H9 (cell line): ENCODE measurements at regions not wholly inside any gene's neighbourhood (a gene's known extent, or its start where the extent isn't known, plus 50 kb on each side); places are given as distances from the start of the nearest gene placed in this dataset.

Experiments
- DNase-seq: peaks from one replicate; pipeline ENCODE4 v3.0.0-alpha.2; 2017
- H2AFZ ChIP-seq: one replicate; pipeline ENCODE4 v1.6.1; 2013; ENCODE audit warnings: mild to moderate bottlenecking, low read length, control low read depth, moderate library complexity
- H2AK5ac ChIP-seq: 2 replicates; pipeline ENCODE4 v1.6.1; 2013; ENCODE audit warnings: low read length, control low read depth, mixed read lengths; ENCODE audit not compliant: insufficient read length
- H2BK120ac ChIP-seq: one replicate; pipeline ENCODE4 v1.6.1; 2013; ENCODE audit warnings: low read depth, mild to moderate bottlenecking, low read length, control low read depth, inconsistent platforms; ENCODE audit not compliant: poor library complexity, severe bottlenecking
- H2BK12ac ChIP-seq: 2 replicates; pipeline ENCODE4 v1.6.1; 2013; ENCODE audit warnings: low read length, control low read depth, mixed read lengths, low read depth; ENCODE audit not compliant: insufficient read length
- H2BK15ac ChIP-seq: 2 replicates; pipeline ENCODE4 v1.6.1; 2013; ENCODE audit warnings: low read depth, low read length, control low read depth
- H2BK20ac ChIP-seq: one replicate; pipeline ENCODE4 v1.6.1; 2013; ENCODE audit warnings: low read depth, mild to moderate bottlenecking, low read length, control low read depth, inconsistent platforms; ENCODE audit not compliant: poor library complexity, severe bottlenecking
- H2BK5ac ChIP-seq: 2 replicates; pipeline ENCODE4 v1.6.1; 2013; ENCODE audit warnings: low read length, control low read depth, mixed read lengths; ENCODE audit not compliant: insufficient read length
- H3K14ac ChIP-seq: 2 replicates; pipeline ENCODE4 v1.6.1; 2013; ENCODE audit warnings: low read length, control low read depth; ENCODE audit not compliant: insufficient read depth
- H3K18ac ChIP-seq: 2 replicates; pipeline ENCODE4 v1.6.1; 2013; ENCODE audit warnings: low read depth, mild to moderate bottlenecking, mixed read lengths, low read length, control low read depth; ENCODE audit not compliant: insufficient read length
- H3K23ac ChIP-seq: 2 replicates; pipeline ENCODE4 v1.6.1; 2013; ENCODE audit warnings: low read length, control low read depth, mixed read lengths, low read depth; ENCODE audit not compliant: insufficient read length
- H3K23me2 ChIP-seq: 2 replicates; pipeline ENCODE4 v1.6.1; 2013; ENCODE audit warnings: low read depth, mild to moderate bottlenecking, mixed read lengths, low read length, control low read depth; ENCODE audit not compliant: insufficient read length, poor library complexity, severe bottlenecking
- H3K27ac ChIP-seq: 2 replicates; pipeline ENCODE4 v1.5.1; 2013; ENCODE audit warnings: low read length, control low read depth, mixed read lengths, low read depth; ENCODE audit not compliant: insufficient read length
- H3K27me3 ChIP-seq: 2 replicates; pipeline ENCODE4 v1.6.1; 2013; ENCODE audit warnings: low read length, control low read depth, inconsistent platforms; ENCODE audit not compliant: insufficient read depth
- H3K4ac ChIP-seq: 2 replicates; pipeline ENCODE4 v1.6.1; 2013; ENCODE audit warnings: low read depth, mild to moderate bottlenecking, control low read depth, inconsistent platforms, low read length, moderate library complexity
- H3K4me1 ChIP-seq: 2 replicates; pipeline ENCODE4 v1.6.1; 2013; ENCODE audit warnings: low read length, control low read depth, inconsistent platforms; ENCODE audit not compliant: insufficient read depth
- H3K4me2 ChIP-seq: 2 replicates; pipeline ENCODE4 v1.6.1; 2013; ENCODE audit warnings: low read length, control low read depth, mixed read lengths; ENCODE audit not compliant: insufficient read length, insufficient read depth
- H3K56ac ChIP-seq: 2 replicates; pipeline ENCODE4 v1.6.1; 2013; ENCODE audit warnings: low read depth, mild to moderate bottlenecking, mixed read lengths, low read length, control low read depth; ENCODE audit not compliant: insufficient read length
- H3K79me1 ChIP-seq: 2 replicates; pipeline ENCODE4 v1.6.1; 2013; ENCODE audit warnings: low read depth, mild to moderate bottlenecking, moderate library complexity, low read length, control low read depth, inconsistent platforms; ENCODE audit not compliant: insufficient read depth, poor library complexity, severe bottlenecking
- H3K79me2 ChIP-seq: 2 replicates; pipeline ENCODE4 v1.6.1; 2013; ENCODE audit warnings: low read length, control low read depth, inconsistent platforms; ENCODE audit not compliant: insufficient read depth
- H3K9ac ChIP-seq: 2 replicates; pipeline ENCODE4 v1.6.1; 2013; ENCODE audit warnings: low read length, control low read depth, mixed read lengths; ENCODE audit not compliant: insufficient read length; ENCODE audit errors: extremely low read depth
- H3K9me3 ChIP-seq: one replicate; pipeline ENCODE4 v1.6.1; 2013; ENCODE audit warnings: low read depth, low read length, inconsistent platforms; ENCODE audit not compliant: control insufficient read depth
- H3T11ph ChIP-seq: one replicate; pipeline ENCODE4 v1.6.1; 2013; ENCODE audit warnings: mild to moderate bottlenecking, low read length, control low read depth, inconsistent platforms
- H4K20me1 ChIP-seq: one replicate; pipeline ENCODE4 v1.6.1; 2013; ENCODE audit not compliant: control insufficient read depth, insufficient read length, insufficient read depth
- H4K5ac ChIP-seq: 2 replicates; pipeline ENCODE4 v1.6.1; 2013; ENCODE audit warnings: low read depth, mild to moderate bottlenecking, mixed read lengths, low read length, control low read depth; ENCODE audit not compliant: insufficient read length
- H4K8ac ChIP-seq: replicated peaks from 2 replicates; pipeline ENCODE4 v1.6.1; 2013; ENCODE audit warnings: low read length, control low read depth, mixed read lengths, low read depth; ENCODE audit not compliant: insufficient read length
- H4K91ac ChIP-seq: 2 replicates; pipeline ENCODE4 v1.6.1; 2013; ENCODE audit warnings: low read depth, mild to moderate bottlenecking, moderate library complexity, mixed read lengths, low read length, control low read depth; ENCODE audit not compliant: insufficient read length
- H3K27ac Mint-ChIP-seq, 3 experiments: 2 replicates in 2 of 3; 3 replicates in 1 of 3; pipeline ENCODE4 v1.8.0; 2020 to 2021; ENCODE audit warnings: mixed read lengths in 3 of 3, mild to moderate bottlenecking in 1 of 3, moderate library complexity in 1 of 3
- H3K27me3 Mint-ChIP-seq: 2 replicates; pipeline ENCODE4 v1.8.0; 2021; ENCODE audit warnings: low read depth, mild to moderate bottlenecking, moderate library complexity, mixed read lengths
- H3K36me3 Mint-ChIP-seq, 3 experiments: 2 replicates in 2 of 3; 3 replicates in 1 of 3; pipeline ENCODE4 v1.8.0; 2020 to 2021; ENCODE audit warnings: low read depth in 3 of 3, mixed read lengths in 3 of 3; ENCODE audit not compliant: insufficient read depth in 1 of 3
- H3K4me1 Mint-ChIP-seq, 2 experiments: 2 replicates each; pipeline ENCODE4 v1.8.0; 2020; ENCODE audit warnings: mixed read lengths in 2 of 2
- H3K4me3 Mint-ChIP-seq, 2 experiments: 2 replicates in 1 of 2; 3 replicates in 1 of 2; pipeline ENCODE4 v1.8.0; 2020 to 2021; ENCODE audit warnings: mild to moderate bottlenecking in 2 of 2, mixed read lengths in 2 of 2, moderate library complexity in 1 of 2
- H3K9me3 Mint-ChIP-seq, 2 experiments: 2 replicates in 1 of 2; 3 replicates in 1 of 2; pipeline ENCODE4 v1.8.0; 2020; ENCODE audit warnings: mild to moderate bottlenecking in 2 of 2, mixed read lengths in 2 of 2, moderate library complexity in 1 of 2
- CTCF ChIP-seq: fragments of 200-600 bp; sonication (generic); conservative IDR thresholded peaks from 3 replicates; pipeline ENCODE4 v1.8.0; 2021; ENCODE audit warnings: antibody characterized with exemption, mild to moderate bottlenecking
- WGBS: extraction: QIAGEN DNeasy Blood & Tissue Kit; methylation state at CpG from one replicate; pipeline ENCODE4 v1.1.7; 2013; ENCODE audit warnings: missing lambda C conversion rate, low lambda C conversion rate, mixed read lengths; ENCODE audit not compliant: insufficient read length; ENCODE audit errors: extremely low coverage; 5-methylcytosine and 5-hydroxymethylcytosine counted together

DNA sequence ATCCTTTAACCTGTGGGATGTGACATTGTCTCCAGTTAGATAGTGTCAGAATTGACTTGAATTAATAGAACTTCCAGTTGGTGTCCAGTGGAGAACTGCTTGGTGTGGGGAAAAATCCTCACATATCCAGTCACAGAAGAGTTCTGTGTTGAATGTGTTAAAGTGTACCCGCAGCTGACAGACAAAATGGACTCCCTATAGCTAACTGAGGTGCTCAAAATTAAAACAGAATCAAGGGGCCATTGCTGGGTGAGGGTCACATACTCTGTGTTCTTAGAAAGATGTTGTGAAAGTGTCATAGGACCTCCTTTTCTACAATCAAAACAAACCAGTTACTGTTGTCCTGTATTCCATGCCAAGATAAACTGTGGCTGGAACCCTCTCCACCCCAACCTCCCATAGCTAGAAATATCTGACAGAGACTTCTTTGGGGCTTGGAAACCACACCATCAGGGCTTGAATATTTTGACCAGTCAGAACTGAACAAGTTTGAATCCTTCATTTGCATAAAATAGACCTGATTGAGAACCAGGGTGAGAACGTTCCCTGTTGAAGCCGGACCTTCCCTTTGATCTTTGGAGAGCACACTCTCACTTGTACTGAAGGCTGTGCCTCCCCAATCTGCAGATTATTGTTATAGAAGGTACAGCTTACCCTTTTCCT is 164.0 kb upstream of the ZNF608 start:
- H3K27ac ChIP-seq: no peak overlapping the region
- H4K20me1 ChIP-seq: no peaks in the 10 kb centered on the region
- H2AK5ac ChIP-seq: no peak overlapping the region
- H4K8ac ChIP-seq: no peak overlapping the region
- H3K23me2 ChIP-seq: no peaks in the 10 kb centered on the region
- H2BK12ac ChIP-seq: no peak overlapping the region
- no peaks in the 10 kb centered on the region for H3K27me3 ChIP-seq
- no peaks in the 10 kb centered on the region for H3K79me2 ChIP-seq
- no peak overlapping the region for H2BK15ac ChIP-seq
- H3K27me3 Mint-ChIP-seq: peaks cover 22% of the 10 kb centered on the region
- no peak overlapping the region for H3K4me2 ChIP-seq
- no peak overlapping the region for H3K27ac Mint-ChIP-seq
- H3T11ph ChIP-seq: no peak overlapping the region
- no peak for DNase-seq
- no CpG with 5 or more reads among the region's 3 CpGs for WGBS
- peaks cover 0 to 8% of the 10 kb centered on the region in 2 experiments; a peak in 2 of 5 replicates for H3K9me3 Mint-ChIP-seq
- peaks cover 0 to 14% (median 6%) of the 10 kb centered on the region in 3 experiments; a peak in 3 of 7 replicates for H3K36me3 Mint-ChIP-seq
- no peak for TF ChIP-seq CTCF
- no peak overlapping the region for H3K9ac ChIP-seq
- H3K4me1 Mint-ChIP-seq: peaks cover 33 to 37% of the 10 kb centered on the region in 2 experiments
- no peak overlapping the region for H3K18ac ChIP-seq
- no peak overlapping the region for H3K14ac ChIP-seq
- H4K5ac ChIP-seq: no peak overlapping the region
- no peak overlapping the region for H2AFZ ChIP-seq
- no peaks in the 10 kb centered on the region; the same call in 1 of the 2 replicates for H3K4me1 ChIP-seq
- no peak overlapping the region for H3K4ac ChIP-seq
- H2BK5ac ChIP-seq: no peak overlapping the region
- no peak overlapping the region for H3K56ac ChIP-seq
- H4K91ac ChIP-seq: no peak overlapping the region
- no peak overlapping the region for H2BK120ac ChIP-seq
- H3K4me3 Mint-ChIP-seq: no peak overlapping the region
- H3K9me3 ChIP-seq: no peaks in the 10 kb centered on the region
- no peaks in the 10 kb centered on the region for H3K79me1 ChIP-seq
- no peak overlapping the region for H2BK20ac ChIP-seq
- no peak overlapping the region for H3K23ac ChIP-seq
